HL-60/S4 treated with retinoic acid at 250 ng/mL for 4 days and 3 days (cell line): ENCODE measurements at regions not wholly inside any gene's neighbourhood (a gene's known extent, or its start where the extent isn't known, plus 50 kb on each side); places are given as distances from the start of the nearest gene placed in this dataset.

Source experiments
- in situ Hi-C: fragments of 300-500 bp; cut with MboI; formaldehyde crosslinking; loops from 2 replicates; pipeline ENCODE4 v1.7.0; 2022; ENCODE audit warnings: low sequenced_read_pairs

GRCh38 chr3:18127859-18128681 is 297.1 kb downstream of the SATB1 start:
- in situ Hi-C loops: no loop called here

GRCh38 chr3:18127174-18127858 is 297.8 kb downstream of the SATB1 start:
- in situ Hi-C loops: no loop called here

GRCh38 chr3:18126772-18127171 is 298.4 kb downstream of the SATB1 start:
- in situ Hi-C loops: no loop called here

GRCh38 chr3:18124501-18124900 is 300.6 kb downstream of the SATB1 start:
- in situ Hi-C loops: no loop called here

GRCh38 chr3:18122264-18122663 is 302.9 kb downstream of the SATB1 start:
- in situ Hi-C loops: no loop called here

GRCh38 chr3:18121020-18121419 is 304.1 kb downstream of the SATB1 start:
- in situ Hi-C loops: no loop called here

- in situ Hi-C loops: no loop called here
Measured at GRCh38 chr3:18119866-18120265, 305.3 kb downstream of the SATB1 start.

- in situ Hi-C loops: no loop called here
Measured at GRCh38 chr3:18114894-18115293, 310.2 kb downstream of the SATB1 start.

- in situ Hi-C loops: no loop called here
Measured at GRCh38 chr3:18113417-18113816, 311.7 kb downstream of the SATB1 start.

GRCh38 chr3:18112674-18113375 is 312.3 kb downstream of the SATB1 start:
- in situ Hi-C loops: no loop called here

GRCh38 chr3:18111796-18112232 is 313.3 kb downstream of the SATB1 start:
- in situ Hi-C loops: no loop called here

- in situ Hi-C loops: no loop called here
Measured at GRCh38 chr3:18103591-18103990, 321.5 kb downstream of the SATB1 start.

GRCh38 chr3:18100121-18100520 is 325.0 kb downstream of the SATB1 start:
- in situ Hi-C loops: no loop called here

GRCh38 chr3:18099611-18100010 is 325.5 kb downstream of the SATB1 start:
- in situ Hi-C loops: no loop called here

GRCh38 chr3:18098960-18099587 is 326.1 kb downstream of the SATB1 start:
- in situ Hi-C loops: no loop called here

- in situ Hi-C loops: no loop called here
Measured at GRCh38 chr3:18097989-18098388, 327.1 kb downstream of the SATB1 start.

- in situ Hi-C loops: no loop called here
Measured at GRCh38 chr3:18097473-18097872, 327.7 kb downstream of the SATB1 start.

GRCh38 chr3:18092726-18093125 is 332.4 kb downstream of the SATB1 start:
- in situ Hi-C loops: no loop called here

GRCh38 chr3:18090377-18090776 is 334.8 kb downstream of the SATB1 start:
- in situ Hi-C loops: no loop called here

GRCh38 chr3:18087988-18088387 is 337.2 kb downstream of the SATB1 start:
- in situ Hi-C loops: no loop called here

GRCh38 chr3:18086760-18087159 is 338.4 kb downstream of the SATB1 start:
- in situ Hi-C loops: no loop called here
